HEK293 (cell line): ENCODE measurements at regions not wholly inside any gene's neighbourhood (a gene's known extent, or its start where the extent isn't known, plus 50 kb on each side); places are given as distances from the start of the nearest gene placed in this dataset.

ENCODE experiments used
- CTCF ChIA-PET: fragments of 350-600 bp; formaldehyde crosslinking; extraction: SDS; loops from one replicate; lab custom pipeline; 2021; ENCODE audit warnings: antibody characterized with exemption; lab: Yijun Ruan, JAX
- POLR2A ChIA-PET: fragments of 300-600 bp; formaldehyde crosslinking; extraction: SDS; loops from one replicate; lab custom pipeline; 2020; ENCODE audit warnings: antibody characterized with exemption, inconsistent platforms; lab: Yijun Ruan, JAX
- H3K27ac ChIP-seq: fragments of 200-500 bp; sonication (Bioruptor generic); 2 replicates; pipeline ENCODE4 v1.5.1; 2014; ENCODE audit warnings: low read depth, low read length, control low read depth, inconsistent platforms; ENCODE audit errors: extremely low read depth
- H3K36me3 ChIP-seq, 2 experiments: fragments of 200-500 bp in 1 of 2; sonication (Bioruptor generic) in 1 of 2; 1 replicate in 1 of 2; 2 replicates in 1 of 2; pipeline ENCODE4 v1.5.1; 2014 to 2017; ENCODE audit warnings: inconsistent platforms in 2 of 2, low read length in 2 of 2; ENCODE audit not compliant: control insufficient read depth in 2 of 2, insufficient read depth in 1 of 2
- H3K4me1 ChIP-seq: fragments of 200-500 bp; sonication (Bioruptor generic); 2 replicates; pipeline ENCODE4 v1.5.1; 2014; ENCODE audit warnings: mild to moderate bottlenecking, low read length, inconsistent platforms; ENCODE audit not compliant: control insufficient read depth, insufficient read depth
- H3K4me3 ChIP-seq: 2 replicates; pipeline ENCODE4 v1.5.1; 2011; ENCODE audit warnings: low read depth, mild to moderate bottlenecking, control low read depth, low read length, moderate library complexity
- H3K9me3 ChIP-seq: fragments of 200-500 bp; sonication (Bioruptor generic); 2 replicates; pipeline ENCODE4 v1.5.1; 2014; ENCODE audit warnings: low read depth, low read length, inconsistent platforms; ENCODE audit not compliant: control insufficient read depth, insufficient read depth
- ATF2 ChIP-seq: fragments of 450-650 bp; formaldehyde crosslinking; IDR thresholded peaks from 2 replicates; pipeline ENCODE4 v1.5.1; 2016; ENCODE audit warnings: missing biosample characterization, missing genetic modification characterization, low read depth
- GLI2 ChIP-seq: fragments of 450-650 bp; formaldehyde crosslinking; IDR thresholded peaks from 2 replicates; pipeline ENCODE4; 2017; ENCODE audit warnings: missing biosample characterization, missing genetic modification characterization, low read depth, borderline replicate concordance
- GLIS1 ChIP-seq: fragments of 450-650 bp; formaldehyde crosslinking; IDR thresholded peaks from 2 replicates; pipeline ENCODE4 v1.5.1; 2016; ENCODE audit warnings: missing biosample characterization, missing genetic modification characterization
- KLF7 ChIP-seq: fragments of 450-650 bp; formaldehyde crosslinking; IDR thresholded peaks from 2 replicates; pipeline ENCODE4 v1.5.1; 2016; ENCODE audit warnings: missing biosample characterization, missing genetic modification characterization, borderline replicate concordance
- PRDM1 ChIP-seq: fragments of 450-650 bp; formaldehyde crosslinking; IDR thresholded peaks from 2 replicates; pipeline ENCODE4; 2016; ENCODE audit warnings: missing biosample characterization, missing genetic modification characterization
- TCF7L2 ChIP-seq: IDR thresholded peaks from 2 replicates; pipeline ENCODE4 v1.6.1; 2011; ENCODE audit warnings: low read depth, mild to moderate bottlenecking, inconsistent platforms, low read length, moderate library complexity, borderline replicate concordance
- TSHZ1 ChIP-seq: fragments of 450-650 bp; formaldehyde crosslinking; IDR thresholded peaks from 2 replicates; pipeline ENCODE4 v1.5.1; 2016; ENCODE audit warnings: missing biosample characterization, missing genetic modification characterization, borderline replicate concordance
- ZBTB10 ChIP-seq: fragments of 450-650 bp; formaldehyde crosslinking; IDR thresholded peaks from 2 replicates; pipeline ENCODE4 v1.5.1; 2016; ENCODE audit warnings: missing biosample characterization, missing genetic modification characterization
- ZBTB49 ChIP-seq: fragments of 450-650 bp; formaldehyde crosslinking; IDR thresholded peaks from 2 replicates; pipeline ENCODE4 v1.5.1; 2016; ENCODE audit warnings: missing biosample characterization, missing genetic modification characterization, low read depth
- ZBTB6 ChIP-seq: fragments of 450-650 bp; formaldehyde crosslinking; IDR thresholded peaks from 2 replicates; pipeline ENCODE4 v1.5.1; 2017; ENCODE audit warnings: missing biosample characterization, missing genetic modification characterization
- ZFP3 ChIP-seq: fragments of 450-650 bp; formaldehyde crosslinking; IDR thresholded peaks from 2 replicates; pipeline ENCODE4 v1.5.1; 2016; ENCODE audit warnings: low read depth, missing biosample characterization, missing genetic modification characterization
- ZFP41 ChIP-seq: fragments of 450-650 bp; formaldehyde crosslinking; IDR thresholded peaks from 2 replicates; pipeline ENCODE4 v1.5.1; 2016; ENCODE audit warnings: missing biosample characterization, missing genetic modification characterization, borderline replicate concordance
- ZNF10 ChIP-seq: fragments of 450-650 bp; formaldehyde crosslinking; IDR thresholded peaks from 2 replicates; pipeline ENCODE4 v1.5.1; 2017; ENCODE audit warnings: missing biosample characterization, missing genetic modification characterization
- ZNF138 ChIP-seq: fragments of 450-650 bp; formaldehyde crosslinking; IDR thresholded peaks from 2 replicates; pipeline ENCODE4 v1.5.1; 2016; ENCODE audit warnings: missing biosample characterization, missing genetic modification characterization, borderline replicate concordance
- ZNF404 ChIP-seq: fragments of 450-650 bp; formaldehyde crosslinking; IDR thresholded peaks from 2 replicates; pipeline ENCODE4 v1.5.1; 2017; ENCODE audit warnings: missing biosample characterization, missing genetic modification characterization
- ZNF48 ChIP-seq: fragments of 450-650 bp; formaldehyde crosslinking; IDR thresholded peaks from 2 replicates; pipeline ENCODE4 v1.5.1; 2016; ENCODE audit warnings: missing biosample characterization, missing genetic modification characterization
- ZNF544 ChIP-seq: fragments of 450-650 bp; formaldehyde crosslinking; IDR thresholded peaks from 2 replicates; pipeline ENCODE4 v1.5.0; 2017; ENCODE audit warnings: missing biosample characterization, missing genetic modification characterization
- ZNF548 ChIP-seq: fragments of 450-650 bp; formaldehyde crosslinking; IDR thresholded peaks from 2 replicates; pipeline ENCODE4 v1.5.1; 2016; ENCODE audit warnings: missing biosample characterization, missing genetic modification characterization
- ZNF555 ChIP-seq: fragments of 450-650 bp; formaldehyde crosslinking; conservative IDR thresholded peaks from 2 replicates; pipeline ENCODE4 v1.5.1; 2017; ENCODE audit warnings: missing biosample characterization, mild to moderate bottlenecking, missing genetic modification characterization, inconsistent platforms
- ZNF658 ChIP-seq: fragments of 450-650 bp; formaldehyde crosslinking; IDR thresholded peaks from 2 replicates; pipeline ENCODE4; 2016; ENCODE audit warnings: missing biosample characterization, missing genetic modification characterization
- ZNF776 ChIP-seq: fragments of 450-650 bp; formaldehyde crosslinking; IDR thresholded peaks from 2 replicates; pipeline ENCODE4 v1.5.0; 2017; ENCODE audit warnings: missing biosample characterization, missing genetic modification characterization, borderline replicate concordance
- ZNF791 ChIP-seq: fragments of 450-650 bp; formaldehyde crosslinking; IDR thresholded peaks from 2 replicates; pipeline ENCODE4 v1.5.1; 2016; ENCODE audit warnings: missing biosample characterization, missing genetic modification characterization
- ZSCAN18 ChIP-seq: fragments of 450-650 bp; formaldehyde crosslinking; IDR thresholded peaks from 2 replicates; pipeline ENCODE4 v1.5.1; 2016; ENCODE audit warnings: missing biosample characterization, missing genetic modification characterization

GRCh38 chr5:40355846-40356245 is 323.9 kb upstream of the PTGER4 start:
- Histone ChIP-seq H3K36me3 (no peaks in the 10 kb centered on the region), H3K9me3 (no peaks in the 10 kb centered on the region), H3K4me3 (no peak overlapping the region), H3K27ac (no peak overlapping the region), H3K4me1 (no peaks in the 10 kb centered on the region)
- ChIA-PET CTCF (no interaction called here), POLR2A (no interaction called here)
- TF ChIP-seq TSHZ1 (no peak), ZNF776 (tag by site-specific recombination) (no peak), TCF7L2 (no peak), ZNF404 (tag by site-specific recombination) (no peak), ZFP41 (tag by site-specific recombination) (no peak), ZNF791 (no peak), GLIS1 (tag by site-specific recombination) (no peak), ZNF548 (tag by site-specific recombination) (no peak), ZNF48 (tag by site-specific recombination) (no peak), GLI2 (tag by site-specific recombination) (no peak), KLF7 (no peak), PRDM1 (no peak), ZSCAN18 (tag by site-specific recombination) (no peak), ZNF544 (tag by site-specific recombination) (no peak), ZBTB10 (no peak), ZNF658 (tag by site-specific recombination) (no peak), ZBTB6 (no peak), ZNF10 (no peak)

GRCh38 chr5:40355181-40355580 is 324.5 kb upstream of the PTGER4 start:
- ChIA-PET CTCF (no interaction called here), POLR2A (no interaction called here)
- Histone ChIP-seq H3K36me3 (no peaks in the 10 kb centered on the region), H3K27ac (no peak overlapping the region), H3K4me3 (no peak overlapping the region), H3K9me3 (no peaks in the 10 kb centered on the region), H3K4me1 (no peaks in the 10 kb centered on the region)
- TF ChIP-seq ZNF544 (tag by site-specific recombination) (no peak), ZNF555 (tag by site-specific recombination) (no peak), ZFP3 (tag by site-specific recombination) (no peak), ZBTB49 (tag by site-specific recombination) (no peak), ZNF138 (tag by site-specific recombination) (no peak), ATF2 (tag by site-specific recombination) (no peak)
